C4-2B (cell line): ENCODE measurements at regions not wholly inside any gene's neighbourhood (a gene's known extent, or its start where the extent isn't known, plus 50 kb on each side); places are given as distances from the start of the nearest gene placed in this dataset.

Experiments used
- ZFX ChIP-seq: fragments of 450-650 bp; IDR thresholded peaks from 2 replicates; pipeline ENCODE4 v1.6.1; 2017
- TF ChIP-seq, protein P1 (sequence below): fragments of 450-650 bp; conservative IDR thresholded peaks from 2 replicates; pipeline ENCODE4 v1.5.1; 2017; ENCODE audit warnings: mild to moderate bottlenecking

GRCh38 chr9:26604076-26604662, 288.4 kb downstream of the CAAP1 start:
- TF ChIP-seq, protein P1, sequence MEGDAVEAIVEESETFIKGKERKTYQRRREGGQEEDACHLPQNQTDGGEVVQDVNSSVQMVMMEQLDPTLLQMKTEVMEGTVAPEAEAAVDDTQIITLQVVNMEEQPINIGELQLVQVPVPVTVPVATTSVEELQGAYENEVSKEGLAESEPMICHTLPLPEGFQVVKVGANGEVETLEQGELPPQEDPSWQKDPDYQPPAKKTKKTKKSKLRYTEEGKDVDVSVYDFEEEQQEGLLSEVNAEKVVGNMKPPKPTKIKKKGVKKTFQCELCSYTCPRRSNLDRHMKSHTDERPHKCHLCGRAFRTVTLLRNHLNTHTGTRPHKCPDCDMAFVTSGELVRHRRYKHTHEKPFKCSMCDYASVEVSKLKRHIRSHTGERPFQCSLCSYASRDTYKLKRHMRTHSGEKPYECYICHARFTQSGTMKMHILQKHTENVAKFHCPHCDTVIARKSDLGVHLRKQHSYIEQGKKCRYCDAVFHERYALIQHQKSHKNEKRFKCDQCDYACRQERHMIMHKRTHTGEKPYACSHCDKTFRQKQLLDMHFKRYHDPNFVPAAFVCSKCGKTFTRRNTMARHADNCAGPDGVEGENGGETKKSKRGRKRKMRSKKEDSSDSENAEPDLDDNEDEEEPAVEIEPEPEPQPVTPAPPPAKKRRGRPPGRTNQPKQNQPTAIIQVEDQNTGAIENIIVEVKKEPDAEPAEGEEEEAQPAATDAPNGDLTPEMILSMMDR = no peak
- TF ChIP-seq ZFX = no peak
